ENCODE measurements at regions not wholly inside any gene's neighbourhood (a gene's known extent, or its start where the extent isn't known, plus 50 kb on each side); places are given as distances from the start of the nearest gene placed in this dataset.

DNA sequence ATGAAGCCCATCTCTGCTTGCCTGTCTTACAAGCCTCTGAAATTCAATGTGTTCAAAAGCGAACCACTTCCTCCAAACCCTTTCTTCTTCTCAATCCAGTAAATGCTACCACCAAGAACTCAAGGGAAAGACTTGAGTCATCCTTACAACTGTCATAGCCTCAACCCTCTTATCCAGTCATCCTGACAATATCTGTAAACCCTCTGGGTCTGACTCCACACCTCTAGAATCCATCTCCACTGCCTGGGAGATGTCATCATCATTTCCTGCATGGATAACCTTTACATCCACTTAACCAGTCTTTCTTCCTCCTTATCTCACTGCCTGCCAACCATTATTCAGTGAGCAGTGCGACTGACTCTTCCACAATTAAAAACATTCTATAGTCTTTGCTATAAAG is 441.1 kb downstream of the SETD4 start:
- TF ChIP-seq, protein P1, sequence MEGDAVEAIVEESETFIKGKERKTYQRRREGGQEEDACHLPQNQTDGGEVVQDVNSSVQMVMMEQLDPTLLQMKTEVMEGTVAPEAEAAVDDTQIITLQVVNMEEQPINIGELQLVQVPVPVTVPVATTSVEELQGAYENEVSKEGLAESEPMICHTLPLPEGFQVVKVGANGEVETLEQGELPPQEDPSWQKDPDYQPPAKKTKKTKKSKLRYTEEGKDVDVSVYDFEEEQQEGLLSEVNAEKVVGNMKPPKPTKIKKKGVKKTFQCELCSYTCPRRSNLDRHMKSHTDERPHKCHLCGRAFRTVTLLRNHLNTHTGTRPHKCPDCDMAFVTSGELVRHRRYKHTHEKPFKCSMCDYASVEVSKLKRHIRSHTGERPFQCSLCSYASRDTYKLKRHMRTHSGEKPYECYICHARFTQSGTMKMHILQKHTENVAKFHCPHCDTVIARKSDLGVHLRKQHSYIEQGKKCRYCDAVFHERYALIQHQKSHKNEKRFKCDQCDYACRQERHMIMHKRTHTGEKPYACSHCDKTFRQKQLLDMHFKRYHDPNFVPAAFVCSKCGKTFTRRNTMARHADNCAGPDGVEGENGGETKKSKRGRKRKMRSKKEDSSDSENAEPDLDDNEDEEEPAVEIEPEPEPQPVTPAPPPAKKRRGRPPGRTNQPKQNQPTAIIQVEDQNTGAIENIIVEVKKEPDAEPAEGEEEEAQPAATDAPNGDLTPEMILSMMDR (IDR thresholded peaks at IDR 0.05) = no peak
- no peak for TF ChIP-seq JUN (IDR thresholded peaks at IDR 0.05)
- TF ChIP-seq POLR2A (IDR thresholded peaks at IDR 0.05; ENCODE audit: low read length) = no peak
- TF ChIP-seq, protein P2, sequence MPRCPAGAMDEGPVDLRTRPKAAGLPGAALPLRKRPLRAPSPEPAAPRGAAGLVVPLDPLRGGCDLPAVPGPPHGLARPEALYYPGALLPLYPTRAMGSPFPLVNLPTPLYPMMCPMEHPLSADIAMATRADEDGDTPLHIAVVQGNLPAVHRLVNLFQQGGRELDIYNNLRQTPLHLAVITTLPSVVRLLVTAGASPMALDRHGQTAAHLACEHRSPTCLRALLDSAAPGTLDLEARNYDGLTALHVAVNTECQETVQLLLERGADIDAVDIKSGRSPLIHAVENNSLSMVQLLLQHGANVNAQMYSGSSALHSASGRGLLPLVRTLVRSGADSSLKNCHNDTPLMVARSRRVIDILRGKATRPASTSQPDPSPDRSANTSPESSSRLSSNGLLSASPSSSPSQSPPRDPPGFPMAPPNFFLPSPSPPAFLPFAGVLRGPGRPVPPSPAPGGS (IDR thresholded peaks at IDR 0.05) = no peak
- TF ChIP-seq KDM1A (IDR thresholded peaks at IDR 0.05; ENCODE audit: low read depth) = no peak
- TF ChIP-seq MAX (IDR thresholded peaks at IDR 0.05) = no peak
- TF ChIP-seq BHLHE40 (IDR thresholded peaks at IDR 0.05; ENCODE audit: low read depth, low read length) = no peak
- no peak for TF ChIP-seq RFX5 (IDR thresholded peaks at IDR 0.05)
- TF ChIP-seq EHMT2 (IDR thresholded peaks at IDR 0.05; ENCODE audit: low read depth) = no peak
- no peak for TF ChIP-seq USF2 (IDR thresholded peaks at IDR 0.05)

Measured in A549 (cell line).